ENCODE measurements at regions not wholly inside any gene's neighbourhood (a gene's known extent, or its start where the extent isn't known, plus 50 kb on each side); places are given as distances from the start of the nearest gene placed in this dataset.
A peak's percentile ranks its signal among the peaks of the same experiment; 100 is the strongest.
"Not testable (repeated sequence)": the region's sequence is repeated elsewhere in the genome, so short reads cannot be mapped to it uniquely, and the experiment has no call there.

- no peak for DNase-seq (ENCODE audit: low read depth, low spot score)
Observed at GRCh38 chr2:5140347-5140746, 551.8 kb upstream of the SOX11 start.

GRCh38 chr2:5144159-5144558 lies 548.0 kb upstream of the SOX11 start:
- DNase-seq (ENCODE audit: low read depth, low spot score) = no peak

GRCh38 chr2:5145053-5145452 lies 547.1 kb upstream of the SOX11 start:
- no peak for DNase-seq (ENCODE audit: low read depth, low spot score)

GRCh38 chr2:5145801-5146200 lies 546.4 kb upstream of the SOX11 start:
- no peak for DNase-seq (ENCODE audit: low read depth, low spot score)

GRCh38 chr2:5148392-5149085 lies 543.6 kb upstream of the SOX11 start:
- no peak for DNase-seq (ENCODE audit: low read depth, low spot score)

GRCh38 chr2:5150871-5151270 lies 541.3 kb upstream of the SOX11 start:
- DNase-seq (ENCODE audit: low read depth, low spot score) = no peak

GRCh38 chr2:5164776-5165525 lies 527.2 kb upstream of the SOX11 start:
- DNase-seq (ENCODE audit: low read depth, low spot score) = peak; percentile 30

- DNase-seq (ENCODE audit: low read depth, low spot score) = no peak
Observed at GRCh38 chr2:5172923-5173322, 519.3 kb upstream of the SOX11 start.

- no peak for DNase-seq (ENCODE audit: low read depth, low spot score)
Observed at GRCh38 chr2:5173876-5174535, 518.2 kb upstream of the SOX11 start.

- DNase-seq (ENCODE audit: low read depth, low spot score) = no peak
Observed at GRCh38 chr2:5175231-5175630, 517.0 kb upstream of the SOX11 start.

- no peak for DNase-seq (ENCODE audit: low read depth, low spot score)
Observed at GRCh38 chr2:5176764-5177163, 515.4 kb upstream of the SOX11 start.

- no peak for DNase-seq (ENCODE audit: low read depth, low spot score)
Observed at GRCh38 chr2:5183031-5183430, 509.2 kb upstream of the SOX11 start.

GRCh38 chr2:5187283-5187682 lies 504.9 kb upstream of the SOX11 start:
- DNase-seq (ENCODE audit: low read depth, low spot score) = no peak

- no peak for DNase-seq (ENCODE audit: low read depth, low spot score)
Observed at GRCh38 chr2:5188636-5189035, 503.5 kb upstream of the SOX11 start.

- no peak for DNase-seq (ENCODE audit: low read depth, low spot score)
Observed at GRCh38 chr2:5190023-5190422, 502.2 kb upstream of the SOX11 start.

- no peak for DNase-seq (ENCODE audit: low read depth, low spot score)
Observed at GRCh38 chr2:5195636-5196035, 496.5 kb upstream of the SOX11 start.

GRCh38 chr2:5203134-5203755 lies 488.9 kb upstream of the SOX11 start:
- no peak for DNase-seq (ENCODE audit: low read depth, low spot score)

- DNase-seq (ENCODE audit: low read depth, low spot score) = not testable (repeated sequence)
Observed at GRCh38 chr2:5206742-5207141, 485.4 kb upstream of the SOX11 start.

- DNase-seq (ENCODE audit: low read depth, low spot score) = no peak
Observed at GRCh38 chr2:5215989-5216607, 476.1 kb upstream of the SOX11 start.

GRCh38 chr2:5227062-5227699 lies 465.0 kb upstream of the SOX11 start:
- DNase-seq (ENCODE audit: low read depth, low spot score) = no peak

GRCh38 chr2:5229574-5229973 lies 462.6 kb upstream of the SOX11 start:
- no peak for DNase-seq (ENCODE audit: low read depth, low spot score)

Measured in brain pericyte (primary cell).